Activated CD8-positive, alpha-beta memory T cell treated with anti-CD3 and anti-CD28 coated beads, Interleukin-2, amount 50 U/mL, for 4 hours (primary cell): ENCODE measurements at regions not wholly inside any gene's neighbourhood (a gene's known extent, or its start where the extent isn't known, plus 50 kb on each side); places are given as distances from the start of the nearest gene placed in this dataset.
"Not testable (repeated sequence)": the region's sequence is repeated elsewhere in the genome, so short reads cannot be mapped to it uniquely, and the experiment has no call there.

ENCODE experiments used
- DNase-seq: peaks from one replicate; pipeline ENCODE4 v3.0.0-alpha.2; 2020

DNA sequence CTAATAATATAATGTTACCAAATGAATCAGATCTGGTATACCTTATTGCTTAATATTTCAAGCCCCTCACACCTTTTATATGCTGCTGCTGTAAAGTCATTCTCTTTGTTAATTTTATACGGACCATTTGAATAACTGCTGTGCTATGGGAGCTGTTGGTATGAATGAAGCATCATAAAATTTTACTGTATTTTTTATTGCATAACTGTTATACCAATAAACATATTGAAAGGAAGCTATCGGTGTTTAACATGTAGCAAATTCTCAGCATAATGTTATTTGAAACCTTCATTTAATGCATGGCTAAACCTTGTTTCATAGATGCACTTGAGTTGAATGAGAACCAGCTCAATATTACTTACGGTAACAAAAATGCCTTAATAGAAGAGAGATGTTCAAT lies 1040.3 kb downstream of the SOCS6 start:
- no peak for DNase-seq

DNA sequence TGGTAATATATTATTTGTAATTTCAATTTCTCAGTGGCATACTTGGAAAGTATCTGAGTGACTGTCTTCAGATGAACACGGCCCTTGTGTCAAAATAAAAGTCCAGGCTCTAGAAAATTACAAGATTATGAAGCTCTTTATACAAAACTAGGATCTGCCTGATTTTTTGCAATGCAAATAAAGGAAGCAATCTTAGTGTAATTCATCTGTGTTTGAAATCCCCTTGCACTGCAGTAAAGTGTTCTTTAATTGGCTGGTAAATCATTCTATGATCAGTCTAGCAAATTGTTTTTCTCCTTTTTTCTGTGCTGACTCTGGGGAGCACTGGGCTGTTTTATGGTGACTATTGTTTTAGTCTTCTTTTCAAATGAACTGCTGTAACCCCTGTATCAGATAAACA lies 1039.0 kb downstream of the SOCS6 start:
- DNase-seq: no peak

- DNase-seq: no peak
Measured at GRCh38 chr18:71327441-71327840, 1038.6 kb downstream of the SOCS6 start.

DNA sequence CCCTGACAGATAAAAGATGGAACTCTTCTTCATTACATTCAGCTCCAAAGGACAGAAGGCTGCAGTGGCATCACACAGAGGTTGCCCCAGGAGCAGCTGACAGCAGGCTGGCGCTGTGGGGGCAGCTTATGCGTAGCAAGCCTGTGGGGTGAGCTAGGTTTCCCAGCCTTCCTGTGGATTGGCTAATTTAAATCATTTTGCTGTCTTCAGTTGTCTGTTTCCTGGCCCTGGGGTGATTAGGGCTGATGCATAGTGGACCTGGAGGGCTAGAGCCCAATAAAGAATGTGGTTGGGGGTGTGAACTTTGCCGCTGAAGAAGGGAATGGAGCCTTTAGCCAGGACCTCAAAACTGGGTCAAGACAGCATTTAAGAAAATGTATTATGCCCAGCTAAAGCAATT lies 1038.0 kb downstream of the SOCS6 start:
- no peak for DNase-seq

DNA sequence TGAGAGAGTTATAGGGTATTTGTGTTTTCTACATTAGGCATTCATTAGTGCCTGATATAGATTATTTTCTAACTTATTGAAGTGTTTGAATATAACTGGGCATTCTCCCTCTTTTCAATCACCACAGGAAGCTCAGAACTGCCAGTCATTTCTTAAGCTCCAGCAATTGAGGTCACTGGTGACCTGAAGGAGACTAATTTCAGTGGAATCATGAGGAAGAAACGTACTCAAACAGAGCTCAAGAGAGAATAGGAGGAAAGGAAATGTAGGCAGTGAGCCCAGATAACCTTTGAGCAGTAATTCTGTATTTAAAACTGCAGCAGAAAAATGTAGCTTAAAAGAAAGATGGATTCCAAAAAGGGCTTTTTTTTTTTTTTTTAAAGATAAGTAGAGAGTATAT lies 1035.5 kb downstream of the SOCS6 start:
- no peak for DNase-seq

DNA sequence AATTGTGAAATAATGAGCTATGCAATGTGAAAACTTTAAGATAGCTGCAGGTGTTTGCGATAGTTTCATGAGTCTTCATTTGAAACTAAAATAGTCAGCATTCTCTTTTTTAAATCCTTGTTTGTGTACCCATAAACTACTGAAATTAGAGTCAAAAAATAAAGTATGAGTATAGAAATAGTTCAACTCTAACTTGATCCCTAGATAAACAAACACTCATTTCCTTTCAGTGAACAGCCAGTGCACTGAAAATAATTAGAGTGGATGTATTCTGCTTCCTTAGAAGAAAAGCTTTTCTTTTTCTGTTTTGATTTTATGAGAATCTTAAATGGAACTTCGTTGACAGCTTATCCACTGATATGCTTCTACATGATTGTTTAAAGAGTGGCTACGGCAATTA lies 1033.4 kb downstream of the SOCS6 start:
- no peak for DNase-seq

DNA sequence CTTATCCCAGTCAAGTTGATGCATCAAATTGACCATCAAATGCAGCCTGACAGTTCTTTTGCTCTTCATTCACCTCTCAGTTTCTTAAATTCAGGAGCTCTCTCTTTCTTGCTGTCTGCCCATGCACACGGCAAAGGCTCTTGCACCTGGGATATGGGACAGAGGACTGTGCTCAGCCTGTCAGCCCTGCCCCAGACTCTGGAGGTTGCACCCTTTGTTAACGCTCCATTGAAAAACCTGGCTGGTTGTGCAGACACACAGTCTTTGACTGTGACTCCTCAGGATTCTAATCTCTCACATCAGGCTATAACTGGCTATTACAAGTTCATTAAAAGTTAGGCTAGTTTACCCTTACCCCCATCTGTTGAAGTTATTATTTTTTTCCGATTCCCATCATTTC lies 1032.5 kb downstream of the SOCS6 start:
- DNase-seq: no peak

GRCh38 chr18:71304856-71305255 lies 1016.0 kb downstream of the SOCS6 start:
- DNase-seq: no peak

- DNase-seq: not testable (repeated sequence)
Measured at GRCh38 chr18:71303743-71304142, 1014.9 kb downstream of the SOCS6 start.

- DNase-seq: no peak
Measured at GRCh38 chr18:71301596-71301995, 1012.8 kb downstream of the SOCS6 start.

DNA sequence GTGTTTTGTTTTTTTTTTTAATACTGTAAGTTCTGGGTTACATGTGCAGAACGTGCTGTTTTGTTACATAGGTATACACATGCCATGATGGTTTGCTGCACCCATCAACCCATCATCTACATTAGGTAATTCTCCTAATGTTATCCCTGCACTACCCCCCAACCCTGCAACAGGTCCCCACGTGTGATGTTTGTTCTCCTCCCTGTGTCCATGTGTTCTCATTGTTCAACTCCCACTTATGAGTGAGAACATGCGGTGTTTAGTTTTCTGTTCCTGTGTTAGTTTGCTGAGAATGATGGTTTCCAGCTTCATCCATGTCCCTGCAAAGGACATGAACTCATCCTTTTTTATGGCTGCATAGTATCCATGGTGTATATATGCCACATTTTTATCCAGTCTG lies 1005.4 kb downstream of the SOCS6 start:
- DNase-seq: not testable (repeated sequence)

GRCh38 chr18:71293322-71293721 lies 1004.5 kb downstream of the SOCS6 start:
- no peak for DNase-seq

DNA sequence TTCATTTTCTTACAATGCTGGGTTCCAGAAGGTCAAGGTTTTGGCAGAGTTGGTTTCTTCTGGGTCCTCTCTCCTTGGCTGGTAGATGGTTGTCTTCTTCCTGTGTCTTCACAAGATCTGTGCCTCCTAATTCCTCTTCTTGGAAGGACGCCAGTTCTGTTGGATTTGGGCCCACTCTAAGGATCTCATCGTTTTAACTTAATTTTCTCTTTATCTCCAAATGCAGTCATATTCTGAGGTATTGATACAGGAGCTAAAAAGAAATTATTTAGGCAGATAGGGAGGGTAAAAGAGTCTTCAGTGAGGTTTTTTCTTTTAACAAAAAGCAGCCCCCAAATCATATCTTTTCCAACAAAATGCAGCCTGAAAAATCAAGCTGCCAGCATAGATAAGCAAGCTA lies 998.4 kb downstream of the SOCS6 start:
- DNase-seq: no peak

DNA sequence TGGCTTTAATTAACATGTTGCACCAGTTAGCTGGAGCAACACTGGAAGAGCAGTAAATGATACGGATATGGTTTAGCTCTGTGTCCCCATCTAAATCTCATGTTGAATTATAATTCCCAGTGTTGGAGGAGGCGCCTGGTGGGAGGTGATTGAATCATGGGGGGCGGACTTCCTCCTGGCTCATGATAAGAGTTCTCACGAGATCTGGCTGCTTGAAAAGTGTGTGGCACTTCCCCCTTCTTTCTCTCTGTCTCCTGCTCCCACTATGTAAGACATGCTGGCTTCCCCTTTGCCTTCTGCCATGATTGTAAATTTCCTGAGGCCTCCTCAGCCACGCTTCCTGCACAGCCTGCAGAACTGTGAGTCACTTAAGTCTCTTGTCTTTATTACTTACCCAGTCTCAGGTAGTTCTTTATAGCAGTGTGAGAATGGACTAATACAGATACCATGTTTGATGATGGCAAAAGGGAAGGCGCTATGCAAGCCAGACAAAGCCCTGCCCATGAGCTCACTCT lies 963.6 kb downstream of the SOCS6 start:
- no peak for DNase-seq

DNA sequence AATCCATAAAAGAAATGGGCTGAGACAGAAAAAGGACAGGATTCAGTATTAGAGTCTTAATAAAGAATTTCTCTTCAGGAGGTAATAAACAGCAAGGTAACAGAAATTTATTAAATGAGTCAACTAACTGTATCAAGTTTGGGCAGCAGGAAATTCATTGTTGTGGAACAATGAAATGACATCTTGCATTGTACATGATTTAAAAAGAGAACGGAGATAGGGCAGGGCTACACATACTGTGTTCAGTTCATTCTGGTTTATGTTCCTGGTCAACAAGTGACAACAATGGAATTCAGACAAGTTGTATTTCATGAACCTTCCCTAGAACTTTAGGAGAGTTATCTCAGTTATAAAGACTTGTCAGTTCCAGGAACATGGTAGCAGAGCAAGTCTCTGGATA lies 961.3 kb downstream of the SOCS6 start:
- DNase-seq: no peak

DNA sequence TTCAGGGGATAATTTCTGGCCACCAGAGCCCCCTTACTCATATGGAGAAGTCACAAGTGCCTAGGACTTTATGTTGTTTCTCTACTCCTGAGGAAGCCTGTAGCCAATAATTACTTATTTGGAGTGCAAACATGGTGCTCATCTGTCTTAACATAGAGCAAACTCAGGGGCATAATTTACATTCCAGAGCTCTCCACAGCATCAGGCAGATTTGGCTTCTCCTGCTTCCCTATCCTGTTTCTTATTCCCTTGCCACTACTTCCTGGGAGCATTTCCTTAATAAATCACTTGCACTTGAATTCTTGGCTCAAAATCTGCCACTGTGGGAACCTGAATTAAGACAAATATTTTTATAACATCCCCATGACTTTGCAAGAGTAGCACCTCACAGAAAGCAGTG lies 960.9 kb downstream of the SOCS6 start:
- DNase-seq: no peak

DNA sequence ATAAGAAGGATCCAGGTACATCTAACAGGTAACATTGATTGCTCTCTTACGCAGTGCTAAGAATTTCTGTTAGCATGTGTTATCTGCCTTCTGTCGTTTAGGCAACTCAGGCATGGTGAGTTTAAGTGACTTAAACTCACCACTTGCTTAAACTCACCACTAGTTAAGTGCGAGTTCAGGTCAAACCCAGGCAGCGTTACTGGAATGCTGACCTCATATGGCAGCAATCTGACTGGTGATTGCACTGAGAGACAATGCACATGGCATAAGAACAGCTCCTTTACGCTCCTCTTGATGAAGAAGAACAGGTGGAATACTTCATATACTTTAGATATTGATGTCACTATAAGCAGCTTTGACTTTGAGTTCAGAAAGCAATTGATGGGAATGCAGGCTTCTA lies 954.1 kb downstream of the SOCS6 start:
- DNase-seq: no peak

DNA sequence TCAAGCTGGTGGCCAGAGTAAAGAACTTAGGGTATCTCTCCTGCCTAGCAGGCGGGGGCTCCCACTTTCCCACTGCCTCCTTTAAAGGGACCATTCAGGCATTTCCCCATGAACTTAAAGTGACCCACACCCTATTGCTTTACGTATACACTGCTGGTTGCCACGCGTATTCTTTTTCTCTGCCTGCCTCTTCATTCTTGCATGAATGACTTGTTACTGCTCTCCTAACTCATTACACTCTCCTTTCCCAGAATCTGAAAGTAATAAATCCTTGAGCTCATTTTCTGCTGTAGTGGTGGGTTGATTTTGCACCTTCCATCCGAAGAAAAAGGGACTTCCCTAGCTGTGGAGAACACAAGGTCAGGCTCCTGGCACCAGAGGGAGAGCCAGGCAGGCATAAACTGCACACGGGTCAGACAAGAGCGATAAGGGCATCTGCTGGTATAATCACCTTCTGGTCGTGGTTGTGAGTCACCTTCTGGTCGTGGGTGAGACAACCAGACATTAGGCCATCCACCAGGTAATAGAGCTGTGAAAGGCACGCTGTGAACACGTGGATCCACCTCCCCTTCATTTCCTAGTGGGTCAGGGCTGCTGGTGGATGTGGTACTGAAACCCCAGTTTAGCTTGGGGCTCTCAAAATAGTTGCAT lies 950.3 kb downstream of the SOCS6 start:
- no peak for DNase-seq

- no peak for DNase-seq
Measured at GRCh38 chr18:71237641-71238040, 948.8 kb downstream of the SOCS6 start.

DNA sequence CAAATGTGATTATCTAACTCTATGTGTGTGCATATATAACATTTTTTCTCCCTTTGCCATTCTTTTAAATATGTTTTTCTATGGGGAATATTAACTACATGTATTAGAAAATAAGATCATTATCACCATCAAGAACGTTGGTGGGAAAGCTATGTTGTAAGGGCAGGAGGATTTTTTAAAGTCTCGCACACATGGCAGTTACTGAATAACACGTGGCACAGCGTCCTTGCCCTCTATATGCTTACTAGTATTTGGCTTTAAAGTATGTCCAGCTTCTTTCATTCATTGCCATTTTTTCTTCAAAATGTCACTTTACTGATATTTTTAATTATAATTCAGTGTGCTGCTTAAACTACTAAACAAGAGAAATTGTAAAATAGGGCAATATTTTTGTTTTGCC lies 944.3 kb downstream of the SOCS6 start:
- DNase-seq: no peak

GRCh38 chr18:71223486-71223885 lies 934.6 kb downstream of the SOCS6 start:
- DNase-seq: no peak

- no peak for DNase-seq
Measured at GRCh38 chr18:71221405-71221804, 932.6 kb downstream of the SOCS6 start.

GRCh38 chr18:71212739-71213138 lies 923.9 kb downstream of the SOCS6 start:
- DNase-seq: not testable (repeated sequence)

- DNase-seq: no peak
Measured at GRCh38 chr18:71212222-71212621, 923.4 kb downstream of the SOCS6 start.

- no peak for DNase-seq
Measured at GRCh38 chr18:71209944-71210343, 921.1 kb downstream of the SOCS6 start.
